GM12872 (cell line): ENCODE measurements at regions not wholly inside any gene's neighbourhood (a gene's known extent, or its start where the extent isn't known, plus 50 kb on each side); places are given as distances from the start of the nearest gene placed in this dataset.

ENCODE experiments used
- TF ChIP-seq, protein P1 (sequence below): IDR thresholded peaks from 3 replicates; pipeline ENCODE4 v1.5.1; 2011; ENCODE audit warnings: low read depth, mild to moderate bottlenecking, low read length, moderate library complexity; ENCODE audit not compliant: insufficient read depth

- TF ChIP-seq, protein P1, sequence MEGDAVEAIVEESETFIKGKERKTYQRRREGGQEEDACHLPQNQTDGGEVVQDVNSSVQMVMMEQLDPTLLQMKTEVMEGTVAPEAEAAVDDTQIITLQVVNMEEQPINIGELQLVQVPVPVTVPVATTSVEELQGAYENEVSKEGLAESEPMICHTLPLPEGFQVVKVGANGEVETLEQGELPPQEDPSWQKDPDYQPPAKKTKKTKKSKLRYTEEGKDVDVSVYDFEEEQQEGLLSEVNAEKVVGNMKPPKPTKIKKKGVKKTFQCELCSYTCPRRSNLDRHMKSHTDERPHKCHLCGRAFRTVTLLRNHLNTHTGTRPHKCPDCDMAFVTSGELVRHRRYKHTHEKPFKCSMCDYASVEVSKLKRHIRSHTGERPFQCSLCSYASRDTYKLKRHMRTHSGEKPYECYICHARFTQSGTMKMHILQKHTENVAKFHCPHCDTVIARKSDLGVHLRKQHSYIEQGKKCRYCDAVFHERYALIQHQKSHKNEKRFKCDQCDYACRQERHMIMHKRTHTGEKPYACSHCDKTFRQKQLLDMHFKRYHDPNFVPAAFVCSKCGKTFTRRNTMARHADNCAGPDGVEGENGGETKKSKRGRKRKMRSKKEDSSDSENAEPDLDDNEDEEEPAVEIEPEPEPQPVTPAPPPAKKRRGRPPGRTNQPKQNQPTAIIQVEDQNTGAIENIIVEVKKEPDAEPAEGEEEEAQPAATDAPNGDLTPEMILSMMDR = no peak
Observed at GRCh38 chr12:67524861-67525616, 123.5 kb upstream of the DYRK2 start.

GRCh38 chr12:67525617-67525884 lies 123.0 kb upstream of the DYRK2 start:
- TF ChIP-seq, protein P1 = no peak

- TF ChIP-seq, protein P1 = no peak
Observed at GRCh38 chr12:67526129-67526528, 122.4 kb upstream of the DYRK2 start.

- TF ChIP-seq, protein P1 = no peak
Observed at GRCh38 chr12:67531051-67531450, 117.5 kb upstream of the DYRK2 start.

GRCh38 chr12:67531501-67531900 lies 117.0 kb upstream of the DYRK2 start:
- TF ChIP-seq, protein P1 = no peak

DNA sequence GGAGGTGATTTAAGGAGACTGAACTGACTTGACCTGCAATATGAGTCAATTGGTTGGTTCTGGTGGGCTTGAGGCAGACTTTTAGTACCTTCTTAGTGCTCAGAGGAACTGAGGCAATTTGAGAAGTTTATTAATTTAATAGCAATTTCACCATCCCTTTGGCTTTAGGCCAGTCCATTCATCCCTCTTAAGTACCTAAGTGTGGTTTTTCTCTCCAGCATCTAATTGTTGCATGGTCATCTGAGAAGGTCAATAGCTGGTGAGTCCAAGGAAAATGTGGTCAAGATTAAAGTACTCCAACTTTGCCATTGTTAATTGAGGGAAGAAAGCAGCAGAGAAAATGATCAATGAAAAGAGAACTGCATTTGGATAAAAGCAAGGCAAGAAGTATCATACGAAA lies 115.4 kb upstream of the DYRK2 start:
- TF ChIP-seq, protein P1 = no peak

GRCh38 chr12:67534046-67534445 lies 114.5 kb upstream of the DYRK2 start:
- TF ChIP-seq, protein P1 = no peak
